Hepatocyte (in vitro differentiated cells): ENCODE measurements at regions not wholly inside any gene's neighbourhood (a gene's known extent, or its start where the extent isn't known, plus 50 kb on each side); places are given as distances from the start of the nearest gene placed in this dataset.

Experiments
- DNase-seq: peaks from one replicate; pipeline ENCODE4 v3.0.0-alpha.2; 2016; ENCODE audit warnings: low spot score
- H2AFZ ChIP-seq: fragments of 200-600 bp; sonication (generic); 2 replicates; pipeline ENCODE4 v1.6.0; 2016; ENCODE audit warnings: antibody characterized with exemption, mild to moderate bottlenecking
- H3K27ac ChIP-seq: fragments of 200-600 bp; sonication (generic); 2 replicates; pipeline ENCODE4 v1.5.1; 2016; ENCODE audit warnings: mild to moderate bottlenecking
- H3K27me3 ChIP-seq: fragments of 200-600 bp; sonication (generic); 2 replicates; pipeline ENCODE4 v1.6.1; 2016
- H3K36me3 ChIP-seq: fragments of 200-600 bp; sonication (generic); replicated peaks from 2 replicates; pipeline ENCODE4 v1.5.1; 2016; ENCODE audit warnings: low read depth; ENCODE audit not compliant: insufficient read depth
- H3K4me1 ChIP-seq: fragments of 200-600 bp; sonication (generic); 2 replicates; pipeline ENCODE4 v1.5.1; 2016; ENCODE audit warnings: mild to moderate bottlenecking, moderate library complexity; ENCODE audit not compliant: insufficient read depth
- H3K4me2 ChIP-seq: fragments of 200-600 bp; sonication (generic); 2 replicates; pipeline ENCODE4 v1.6.0; 2016
- H3K4me3 ChIP-seq: fragments of 200-600 bp; sonication (generic); 2 replicates; pipeline ENCODE4 v1.5.1; 2016; ENCODE audit warnings: mild to moderate bottlenecking
- H3K79me2 ChIP-seq: fragments of 200-600 bp; sonication (generic); 2 replicates; pipeline ENCODE4 v1.6.0; 2017; ENCODE audit warnings: mild to moderate bottlenecking
- H3K9me2 ChIP-seq: fragments of 200-600 bp; sonication (generic); replicated peaks from 2 replicates; pipeline ENCODE4 v1.6.0; 2017; ENCODE audit warnings: mild to moderate bottlenecking; ENCODE audit not compliant: insufficient read depth
- H3K9me3 ChIP-seq: fragments of 200-600 bp; sonication (generic); 2 replicates; pipeline ENCODE4 v1.5.1; 2016; ENCODE audit warnings: low read depth, mild to moderate bottlenecking
- H4K20me1 ChIP-seq: fragments of 200-600 bp; sonication (generic); 2 replicates; pipeline ENCODE4 v1.6.0; 2016; ENCODE audit warnings: mild to moderate bottlenecking; ENCODE audit not compliant: insufficient read depth, poor library complexity, severe bottlenecking
- EZH2 ChIP-seq: fragments of 200-600 bp; sonication (generic); IDR thresholded peaks from 2 replicates; pipeline ENCODE4 v1.6.1; 2016; ENCODE audit warnings: antibody characterized with exemption, mild to moderate bottlenecking, borderline replicate concordance
- EZH2phosphoT487 ChIP-seq: fragments of 200-600 bp; sonication (generic); IDR thresholded peaks from one replicate; pipeline ENCODE4 v1.6.1; 2018; ENCODE audit warnings: antibody characterized with exemption, mild to moderate bottlenecking, low read depth, moderate library complexity; ENCODE audit not compliant: unreplicated experiment, severe bottlenecking
- WGBS: methylation state at CpG from one replicate; pipeline ENCODE4 v1.1.6; 2016; ENCODE audit warnings: low lambda C conversion rate; ENCODE audit errors: missing lambda C conversion rate; 5-methylcytosine and 5-hydroxymethylcytosine counted together
- TF ChIP-seq, protein P1 (sequence below): fragments of 200-600 bp; sonication (generic); IDR thresholded peaks from 2 replicates; pipeline ENCODE4 v1.5.1; 2016; ENCODE audit warnings: antibody characterized with exemption, mild to moderate bottlenecking; ENCODE audit not compliant: poor library complexity

DNA sequence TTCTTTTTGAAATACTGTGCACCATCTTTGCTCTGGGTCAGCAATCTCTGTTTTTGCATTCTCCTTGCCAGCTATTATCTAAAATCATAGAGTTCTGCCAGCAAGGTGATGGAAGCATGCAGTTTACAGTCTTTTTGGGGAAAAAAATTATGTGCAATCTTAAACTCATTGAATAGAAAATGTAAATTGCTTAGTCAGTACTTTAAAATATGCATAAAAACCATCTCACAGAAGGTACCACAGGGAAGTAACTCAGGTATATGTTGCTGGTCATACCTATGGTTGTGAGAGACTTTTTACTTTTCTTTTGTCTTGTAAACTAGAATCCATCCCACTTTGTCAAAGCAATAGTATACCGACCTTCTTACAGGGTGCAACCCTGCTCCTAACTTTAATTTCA is 469.8 kb upstream of the ANO3 start:
- no peak overlapping the region for H3K27ac ChIP-seq
- no peak overlapping the region for H3K4me3 ChIP-seq
- WGBS, result 86% methylated on average over 1 of the region's 1 CpG
- no peak for DNase-seq
- no peak overlapping the region for H2AFZ ChIP-seq
- no peaks in the 10 kb centered on the region for H3K79me2 ChIP-seq
- no peaks in the 10 kb centered on the region for H4K20me1 ChIP-seq
- no peaks in the 10 kb centered on the region for H3K9me2 ChIP-seq
- no peak overlapping the region for H3K4me2 ChIP-seq
- H3K36me3 ChIP-seq, result no peaks in the 10 kb centered on the region
- H3K27me3 ChIP-seq, result no peaks in the 10 kb centered on the region
- H3K9me3 ChIP-seq, result no peaks in the 10 kb centered on the region
- TF ChIP-seq EZH2phosphoT487 (no peak), EZH2 (no peak)
- TF ChIP-seq, protein P1, sequence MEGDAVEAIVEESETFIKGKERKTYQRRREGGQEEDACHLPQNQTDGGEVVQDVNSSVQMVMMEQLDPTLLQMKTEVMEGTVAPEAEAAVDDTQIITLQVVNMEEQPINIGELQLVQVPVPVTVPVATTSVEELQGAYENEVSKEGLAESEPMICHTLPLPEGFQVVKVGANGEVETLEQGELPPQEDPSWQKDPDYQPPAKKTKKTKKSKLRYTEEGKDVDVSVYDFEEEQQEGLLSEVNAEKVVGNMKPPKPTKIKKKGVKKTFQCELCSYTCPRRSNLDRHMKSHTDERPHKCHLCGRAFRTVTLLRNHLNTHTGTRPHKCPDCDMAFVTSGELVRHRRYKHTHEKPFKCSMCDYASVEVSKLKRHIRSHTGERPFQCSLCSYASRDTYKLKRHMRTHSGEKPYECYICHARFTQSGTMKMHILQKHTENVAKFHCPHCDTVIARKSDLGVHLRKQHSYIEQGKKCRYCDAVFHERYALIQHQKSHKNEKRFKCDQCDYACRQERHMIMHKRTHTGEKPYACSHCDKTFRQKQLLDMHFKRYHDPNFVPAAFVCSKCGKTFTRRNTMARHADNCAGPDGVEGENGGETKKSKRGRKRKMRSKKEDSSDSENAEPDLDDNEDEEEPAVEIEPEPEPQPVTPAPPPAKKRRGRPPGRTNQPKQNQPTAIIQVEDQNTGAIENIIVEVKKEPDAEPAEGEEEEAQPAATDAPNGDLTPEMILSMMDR, result no peak
- H3K4me1 ChIP-seq, result no peaks in the 10 kb centered on the region

- no peaks in the 10 kb centered on the region for H3K27me3 ChIP-seq
- no peaks in the 10 kb centered on the region for H3K36me3 ChIP-seq
- no peak overlapping the region for H3K27ac ChIP-seq
- TF ChIP-seq EZH2phosphoT487, result no peak
- TF ChIP-seq, protein P1, result no peak
- TF ChIP-seq EZH2, result no peak
- no peaks in the 10 kb centered on the region for H3K9me2 ChIP-seq
- whole genome bisulfite sequencing, result 56% methylated on average over 3 of the region's 3 CpGs
- H3K9me3 ChIP-seq, result no peaks in the 10 kb centered on the region
- no peak overlapping the region for H3K4me3 ChIP-seq
- H4K20me1 ChIP-seq, result no peaks in the 10 kb centered on the region
- no peak for DNase-seq
- no peaks in the 10 kb centered on the region for H3K4me1 ChIP-seq
- no peaks in the 10 kb centered on the region for H3K79me2 ChIP-seq
- H2AFZ ChIP-seq, result no peak overlapping the region
- H3K4me2 ChIP-seq, result no peak overlapping the region
These were observed 467.9 kb upstream of the ANO3 start for GRCh38 chr11:25863986-25864385.

DNA sequence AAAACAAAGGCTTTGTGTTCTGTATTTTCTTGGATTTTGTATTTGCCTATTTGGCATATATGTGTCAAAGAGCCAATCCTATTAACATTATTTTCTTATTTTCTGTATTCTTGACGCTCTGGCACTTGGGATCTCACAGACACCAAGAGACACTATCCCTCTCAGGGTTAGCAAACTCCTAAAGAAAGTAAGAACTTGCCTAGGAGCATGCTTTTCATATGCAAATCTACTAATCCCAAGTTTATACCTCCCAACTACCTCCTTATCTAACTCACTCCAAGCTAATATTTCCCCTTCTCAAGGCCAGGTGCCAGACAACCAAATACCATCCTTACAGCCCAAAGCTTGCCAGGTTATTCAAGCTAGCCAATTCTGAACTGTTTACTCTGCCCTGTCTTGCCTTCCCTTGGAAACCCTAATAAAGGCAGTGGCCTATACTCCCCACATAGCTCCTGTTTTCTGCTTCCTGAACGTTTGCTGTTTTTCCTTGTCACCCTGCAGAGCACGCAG is 455.4 kb upstream of the ANO3 start:
- no peaks in the 10 kb centered on the region for H3K4me1 ChIP-seq
- H3K4me2 ChIP-seq, result no peak overlapping the region
- no peak for DNase-seq
- H3K79me2 ChIP-seq, result no peaks in the 10 kb centered on the region
- no peaks in the 10 kb centered on the region for H4K20me1 ChIP-seq
- no peaks in the 10 kb centered on the region for H3K36me3 ChIP-seq
- WGBS, result 50% methylated on average over 3 of the region's 3 CpGs
- no peaks in the 10 kb centered on the region for H3K9me3 ChIP-seq
- H3K27me3 ChIP-seq, result no peaks in the 10 kb centered on the region
- H3K27ac ChIP-seq, result no peak overlapping the region
- H2AFZ ChIP-seq, result no peak overlapping the region
- TF ChIP-seq EZH2phosphoT487 (no peak), EZH2 (no peak)
- TF ChIP-seq, protein P1, result no peak
- H3K4me3 ChIP-seq, result no peak overlapping the region
- H3K9me2 ChIP-seq, result no peaks in the 10 kb centered on the region

DNA sequence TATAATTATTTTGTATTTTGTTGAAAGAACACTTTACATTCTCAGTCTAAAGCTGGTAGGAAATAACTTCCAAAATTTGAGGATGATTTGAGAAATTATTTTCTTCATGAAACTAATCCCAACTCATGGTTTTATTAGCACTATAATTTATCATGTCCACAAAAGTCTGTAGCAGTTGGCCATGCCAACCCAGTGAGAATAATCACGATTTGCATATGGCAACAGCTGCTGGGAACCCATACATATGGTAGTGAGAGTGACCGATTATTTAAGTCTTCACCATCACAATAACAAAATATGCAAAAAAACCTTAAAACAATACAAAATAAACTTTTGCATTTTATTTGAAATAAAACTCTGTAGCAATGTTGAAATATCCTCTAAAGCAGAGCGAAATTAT is 445.9 kb upstream of the ANO3 start:
- no peak for DNase-seq
- Histone ChIP-seq H3K9me3 (no peaks in the 10 kb centered on the region), H3K27me3 (no peaks in the 10 kb centered on the region), H3K4me1 (no peaks in the 10 kb centered on the region), H3K36me3 (no peaks in the 10 kb centered on the region), H3K4me3 (no peak overlapping the region), H3K9me2 (no peaks in the 10 kb centered on the region), H2AFZ (no peak overlapping the region), H3K79me2 (no peaks in the 10 kb centered on the region), H3K4me2 (no peak overlapping the region), H4K20me1 (no peaks in the 10 kb centered on the region), H3K27ac (no peak overlapping the region)
- 96% methylated on average over 3 of the region's 3 CpGs for WGBS
- no peak for TF ChIP-seq EZH2phosphoT487
- TF ChIP-seq, protein P1, result no peak
- no peak for TF ChIP-seq EZH2
